HG03354 (cell line): ENCODE measurements at regions not wholly inside any gene's neighbourhood (a gene's known extent, or its start where the extent isn't known, plus 50 kb on each side); places are given as distances from the start of the nearest gene placed in this dataset.

Experiments used
- ATAC-seq: cut with Tn5 transposase; IDR thresholded peaks from one replicate; pipeline ENCODE4 v1.9.1; 2021; ENCODE audit warnings: mild to moderate bottlenecking; ENCODE audit not compliant: unreplicated experiment, poor library complexity, severe bottlenecking

DNA sequence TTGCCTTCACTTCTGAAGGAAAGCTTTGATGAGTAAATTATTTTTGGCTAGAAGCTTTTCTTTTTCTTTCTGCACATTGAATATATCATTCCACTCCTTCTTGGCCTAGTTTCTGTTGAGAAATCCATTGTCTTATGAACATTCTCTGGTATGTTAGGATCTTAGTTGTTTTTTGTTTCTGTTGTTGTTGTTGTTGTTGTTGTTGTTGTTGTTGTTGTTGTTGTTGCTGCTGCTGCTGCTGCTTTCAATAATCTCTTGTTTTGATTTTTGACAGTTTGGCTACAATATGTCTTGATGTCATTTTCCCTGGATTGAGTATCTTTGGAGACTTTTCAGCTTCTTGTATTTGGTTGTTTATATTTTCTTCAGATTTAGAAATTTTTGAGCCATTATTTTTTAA lies 836.5 kb upstream of the MAN1A1 start:
- no peak for ATAC-seq

DNA sequence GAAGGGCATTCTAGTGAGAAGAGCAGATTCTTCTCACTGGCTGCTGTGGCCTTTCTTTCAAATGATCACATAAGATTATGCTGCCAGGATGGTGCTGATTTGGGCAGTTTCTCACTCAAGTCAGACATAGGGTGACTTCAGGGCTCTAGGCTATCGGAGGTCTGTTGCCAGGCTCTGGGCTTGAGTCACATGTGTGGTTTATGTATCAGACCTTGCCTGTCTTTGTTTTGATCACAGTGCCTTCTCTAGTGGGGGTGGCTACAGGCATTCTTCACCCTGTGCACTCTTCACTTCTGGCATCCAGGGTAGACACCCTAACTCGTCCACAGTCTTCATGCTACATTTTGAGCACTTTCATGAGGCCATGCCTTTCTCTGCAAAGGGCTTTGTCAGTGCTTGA lies 823.7 kb upstream of the MAN1A1 start:
- no peak for ATAC-seq

DNA sequence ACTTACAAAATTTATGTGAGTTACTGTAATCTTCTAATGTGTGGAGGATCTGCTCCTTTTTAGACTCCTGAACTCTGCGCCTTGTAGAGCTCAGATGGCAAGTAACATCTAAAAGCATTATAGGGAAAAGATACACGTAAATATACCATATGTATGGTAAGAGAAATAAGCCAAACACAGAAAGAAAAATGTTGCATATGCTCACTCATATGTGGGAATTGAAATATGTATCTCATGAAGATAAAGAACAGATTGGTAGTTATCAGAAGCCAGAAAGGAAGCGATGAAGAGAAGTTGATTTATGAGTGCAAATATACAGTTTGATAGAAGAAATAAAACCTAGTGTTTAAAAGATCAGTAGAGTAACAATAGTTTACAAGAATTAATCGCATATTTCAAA lies 815.0 kb upstream of the MAN1A1 start:
- ATAC-seq, result no peak

DNA sequence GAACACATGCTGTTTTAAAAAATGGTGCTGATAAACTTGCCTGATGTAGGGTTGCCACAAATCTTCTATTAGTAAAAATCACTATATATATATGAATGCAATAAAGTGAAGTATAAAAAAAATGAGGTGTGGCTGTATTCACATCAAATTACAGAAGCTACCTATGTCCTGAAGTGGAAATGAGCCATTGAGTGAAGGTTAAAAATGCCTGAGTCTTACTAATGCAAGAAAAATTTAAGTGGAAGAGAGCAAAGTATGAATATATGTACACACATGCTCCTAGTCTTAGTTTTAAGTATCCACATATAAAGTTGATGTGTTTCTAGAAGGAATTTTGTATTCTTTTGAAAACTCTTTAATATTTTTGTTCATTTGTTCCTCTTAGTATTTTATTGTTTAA lies 808.3 kb upstream of the MAN1A1 start:
- ATAC-seq, result no peak

DNA sequence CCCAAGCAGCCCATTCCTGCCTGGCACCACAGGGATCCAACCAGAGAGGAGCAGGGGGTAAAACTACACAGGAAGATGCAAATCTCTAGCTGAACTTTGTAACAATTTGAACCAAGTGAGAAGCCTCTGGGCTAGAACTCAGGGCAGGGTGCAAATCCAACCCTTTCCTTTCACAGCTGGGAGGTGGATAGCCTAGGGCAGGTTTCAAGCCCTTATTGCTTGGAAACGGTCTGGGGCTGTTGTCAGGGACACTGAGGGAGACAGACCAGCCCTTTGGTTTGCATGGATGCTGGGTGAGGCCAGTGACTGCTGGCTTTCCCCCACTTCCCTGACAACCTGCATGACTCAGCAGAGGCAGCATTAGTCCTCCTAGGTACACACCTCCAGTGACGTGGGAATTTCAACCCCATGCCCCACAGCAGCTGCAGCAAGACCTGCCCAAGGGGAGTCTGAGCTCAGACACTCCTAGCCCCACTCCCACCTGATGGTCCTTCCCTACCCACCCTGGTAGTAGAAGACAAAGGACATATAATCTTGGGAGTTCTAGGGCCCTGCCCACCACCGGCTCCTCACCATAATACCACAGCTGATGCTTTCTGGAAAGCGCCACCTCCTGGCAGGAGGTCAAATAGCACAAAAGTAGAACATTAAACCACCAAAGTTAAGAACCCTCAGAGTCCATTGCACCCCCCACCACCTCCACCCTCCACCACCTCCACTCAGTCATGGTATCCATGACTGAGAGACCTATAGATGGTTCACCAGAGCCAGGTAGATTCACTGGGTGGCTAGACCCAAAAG lies 797.7 kb upstream of the MAN1A1 start:
- no peak for ATAC-seq

DNA sequence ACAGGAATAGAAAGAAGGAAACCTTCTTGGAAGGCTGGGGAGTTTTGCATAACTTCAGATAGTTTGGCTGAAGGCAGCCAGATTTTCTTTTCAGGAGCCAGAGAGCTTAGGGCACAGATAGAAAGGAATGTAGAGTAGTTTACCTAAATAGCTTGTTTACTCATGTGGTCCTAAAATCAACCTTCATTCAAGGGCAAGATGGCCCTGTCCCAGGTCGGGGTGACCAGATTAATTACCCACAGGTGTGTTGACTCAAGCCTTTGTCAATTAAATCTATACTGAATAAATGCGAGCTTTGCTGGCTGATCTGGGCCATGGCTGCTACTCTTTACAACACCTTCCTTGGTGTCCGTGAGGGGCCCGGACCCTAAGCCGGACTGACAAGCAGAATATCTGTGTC lies 792.0 kb upstream of the MAN1A1 start:
- ATAC-seq, result no peak

DNA sequence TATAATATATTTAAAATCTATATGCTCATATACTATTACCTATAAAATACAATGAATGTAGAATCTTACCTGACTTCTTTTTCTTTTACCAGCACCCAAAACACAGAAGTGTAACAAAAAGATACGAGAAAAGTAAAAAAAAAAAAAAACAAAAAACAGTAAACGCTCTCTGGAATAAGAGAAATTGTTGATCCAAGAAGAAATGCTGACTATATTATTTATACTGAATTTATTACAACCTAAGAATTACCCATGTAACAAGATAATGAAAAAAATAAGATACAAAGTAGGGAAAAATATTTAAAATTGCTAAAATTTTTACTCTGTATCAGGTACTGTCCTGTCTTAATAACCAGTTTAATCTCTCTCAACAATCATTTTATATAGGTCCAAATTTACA lies 787.9 kb upstream of the MAN1A1 start:
- ATAC-seq, result no peak

DNA sequence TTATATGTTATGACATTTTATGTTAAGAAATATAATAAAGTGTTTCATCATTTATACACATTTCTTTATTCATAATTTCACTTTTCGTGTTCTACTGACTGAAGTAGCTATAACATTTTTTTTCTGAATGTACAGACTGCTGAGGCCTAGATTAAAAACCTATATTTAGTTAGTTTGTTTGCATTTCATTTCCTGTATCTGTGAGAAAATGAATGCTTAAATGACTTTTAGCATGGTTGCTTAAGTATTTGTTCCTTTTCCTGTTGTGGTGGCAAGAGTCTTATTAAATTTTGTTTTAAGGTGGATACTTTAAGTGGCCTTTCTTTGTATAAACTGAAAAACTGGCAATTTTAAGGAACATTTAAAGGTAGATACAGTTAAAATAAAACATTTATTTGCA lies 779.7 kb upstream of the MAN1A1 start:
- no peak for ATAC-seq

DNA sequence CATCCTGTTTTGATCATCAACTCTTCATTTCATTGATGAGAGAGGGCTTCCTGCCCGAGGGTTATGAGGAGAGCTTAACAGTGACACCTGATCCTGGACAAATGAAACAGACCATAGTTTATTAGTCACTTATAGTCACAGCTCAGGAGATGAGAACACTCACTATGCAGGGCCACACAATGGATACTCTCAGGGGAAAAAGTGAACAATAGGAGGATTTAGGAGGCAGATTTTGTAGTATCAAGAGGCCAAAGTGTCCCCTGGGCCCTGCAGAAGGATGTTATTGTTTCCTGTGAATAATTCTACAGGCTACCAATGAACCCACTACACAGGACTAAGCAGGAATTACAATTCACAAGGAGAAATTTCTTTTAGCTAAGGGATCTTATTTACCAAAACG lies 772.8 kb upstream of the MAN1A1 start:
- ATAC-seq, result no peak

DNA sequence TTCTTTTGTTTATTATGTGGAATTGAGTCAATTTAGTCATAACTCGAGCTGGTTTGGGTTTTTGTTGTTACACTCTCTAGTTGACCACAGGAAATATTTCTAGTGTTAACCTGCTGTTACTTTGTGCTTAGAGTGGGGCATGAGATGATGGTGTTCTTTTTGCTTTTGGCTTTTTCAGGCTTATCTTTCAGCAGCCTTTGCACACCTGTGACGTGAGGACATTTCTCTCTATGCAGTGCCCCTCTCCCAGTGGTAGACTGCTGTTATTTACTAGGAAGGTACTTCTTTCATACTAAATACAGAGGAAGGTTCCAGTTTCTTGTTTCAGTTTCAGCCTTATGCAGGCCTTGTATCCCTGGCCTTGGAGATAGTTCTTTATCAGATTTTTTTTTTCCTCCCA lies 766.8 kb upstream of the MAN1A1 start:
- ATAC-seq, result peak; percentile 66

DNA sequence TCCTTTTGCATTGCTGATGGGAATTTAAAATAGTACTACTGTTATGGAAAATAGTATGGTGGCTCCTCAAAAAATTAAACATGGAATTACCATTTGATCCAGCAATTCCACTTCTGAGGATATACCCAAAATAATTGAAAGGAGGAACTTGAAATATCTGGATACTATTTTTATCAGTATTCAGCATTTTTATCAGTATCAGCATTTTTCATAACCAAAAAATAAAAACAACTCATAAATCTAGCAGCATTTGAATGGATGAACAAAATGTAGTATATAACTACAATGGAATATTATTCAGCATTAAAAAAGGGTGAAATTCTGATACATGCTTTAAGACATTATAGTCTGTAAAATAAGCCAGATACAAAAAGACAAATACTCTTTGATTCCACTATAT lies 763.4 kb upstream of the MAN1A1 start:
- ATAC-seq, result no peak

DNA sequence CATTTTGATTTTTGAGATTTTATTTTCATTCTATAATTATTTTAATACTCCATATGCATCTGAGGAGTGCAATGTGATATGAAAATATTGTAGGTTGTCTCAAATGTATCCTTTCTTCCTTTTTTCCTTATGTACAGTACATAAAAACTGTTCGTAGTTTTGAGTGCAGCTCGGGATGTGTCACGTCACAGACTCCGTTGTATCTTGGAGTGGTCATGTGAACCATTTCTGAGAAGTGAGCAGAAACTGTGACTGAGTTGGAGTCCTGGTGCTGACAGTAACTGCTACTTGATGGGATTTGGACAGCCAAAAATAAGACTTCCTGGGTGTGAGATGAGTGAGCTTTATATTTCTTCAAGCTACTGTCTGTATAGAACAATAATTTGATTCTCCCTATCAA lies 761.4 kb upstream of the MAN1A1 start:
- ATAC-seq, result no peak

DNA sequence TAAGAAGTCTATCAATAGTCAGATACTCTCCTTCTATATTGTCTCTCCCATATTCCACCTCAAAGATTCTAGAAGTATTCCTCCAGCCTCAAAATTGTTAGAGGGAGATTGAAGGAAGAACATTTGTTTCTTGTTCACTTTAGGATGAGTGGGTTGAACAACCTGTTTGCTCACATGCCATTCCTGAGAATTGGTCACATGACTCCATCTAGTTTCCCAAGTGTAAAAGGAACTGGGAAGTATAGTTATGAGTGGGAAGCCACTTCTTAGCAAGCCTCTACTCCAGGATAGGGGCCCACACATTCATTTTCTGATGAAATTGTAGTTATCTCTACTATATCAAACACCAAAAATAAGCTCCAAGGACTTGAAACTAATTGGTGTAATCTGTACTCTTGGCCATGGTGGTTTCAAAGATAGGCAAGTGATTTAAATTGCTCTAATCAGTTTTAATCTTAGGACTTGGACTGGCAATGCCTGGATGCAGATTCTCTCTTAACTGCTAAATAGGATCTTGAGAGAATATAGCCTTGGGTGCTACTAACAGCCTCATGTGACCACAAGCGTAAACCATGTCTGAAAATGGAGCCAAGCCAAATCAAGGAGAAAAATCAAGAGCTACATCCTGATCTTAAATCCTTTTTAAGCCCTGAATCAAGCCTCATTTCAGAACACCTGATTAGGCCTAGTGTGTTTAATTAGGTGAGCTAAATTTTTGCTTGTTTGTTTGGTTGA lies 758.7 kb upstream of the MAN1A1 start:
- no peak for ATAC-seq

DNA sequence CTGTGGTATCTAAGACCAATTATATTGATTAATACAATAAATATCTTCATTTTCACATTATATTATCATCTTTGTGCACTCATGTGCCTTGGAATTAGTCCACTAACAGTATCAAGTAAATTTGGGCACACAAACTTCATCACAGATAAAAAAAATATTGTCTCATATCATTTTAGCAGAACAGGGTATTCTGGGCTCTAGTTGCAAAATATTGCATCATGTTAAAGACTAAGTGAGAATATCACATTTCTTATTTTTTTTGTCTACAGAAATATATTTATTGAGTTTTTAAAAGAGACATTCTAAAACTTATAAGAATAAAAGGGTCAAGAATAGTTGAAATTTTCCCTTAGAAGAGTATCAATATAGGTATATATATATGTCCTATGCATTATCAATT lies 754.1 kb upstream of the MAN1A1 start:
- ATAC-seq, result no peak

DNA sequence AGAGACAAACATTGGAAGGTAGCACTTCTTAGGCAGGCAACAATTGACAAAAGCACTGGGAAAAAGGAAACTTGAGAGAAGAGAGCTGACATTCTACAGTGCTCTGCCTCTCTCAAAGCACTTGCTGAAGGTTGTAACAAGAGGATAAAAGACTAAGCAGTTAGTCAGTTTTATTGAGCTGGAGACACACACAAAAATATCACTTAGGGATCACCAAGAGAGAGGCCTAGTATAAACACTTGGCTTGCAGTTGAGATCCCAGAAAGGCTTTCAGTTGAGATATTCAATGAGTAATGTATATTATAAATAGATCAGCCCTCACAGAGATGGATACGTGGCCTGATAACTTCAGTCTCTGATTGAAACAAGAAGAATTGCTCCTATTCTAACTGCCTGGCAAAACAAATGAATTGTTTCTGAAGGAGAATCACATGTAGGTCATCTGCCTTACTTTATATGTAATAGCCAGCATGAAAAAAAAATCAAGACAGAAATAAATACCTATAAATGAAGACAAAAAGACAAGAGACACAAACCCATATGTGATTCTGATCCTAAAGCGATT lies 747.2 kb upstream of the MAN1A1 start:
- no peak for ATAC-seq

DNA sequence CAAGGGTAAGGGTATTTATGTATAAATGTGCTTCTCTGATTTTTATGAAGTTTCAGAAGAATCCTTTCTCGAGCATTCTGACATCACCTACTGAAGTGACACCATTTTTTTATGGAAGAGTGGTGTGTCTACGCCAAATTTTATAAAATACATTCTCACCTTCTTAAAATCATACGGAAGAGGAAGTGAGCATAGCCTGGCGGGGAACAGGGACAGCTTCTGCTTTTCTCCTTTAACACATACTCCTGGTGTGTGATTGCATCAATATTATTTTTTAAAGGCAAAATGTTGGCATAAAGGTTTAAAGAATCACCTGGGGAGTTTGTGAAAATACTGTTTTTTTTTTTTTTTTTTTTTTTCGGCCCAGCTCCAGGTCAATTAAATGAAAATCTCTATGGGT lies 733.6 kb upstream of the MAN1A1 start:
- no peak for ATAC-seq

DNA sequence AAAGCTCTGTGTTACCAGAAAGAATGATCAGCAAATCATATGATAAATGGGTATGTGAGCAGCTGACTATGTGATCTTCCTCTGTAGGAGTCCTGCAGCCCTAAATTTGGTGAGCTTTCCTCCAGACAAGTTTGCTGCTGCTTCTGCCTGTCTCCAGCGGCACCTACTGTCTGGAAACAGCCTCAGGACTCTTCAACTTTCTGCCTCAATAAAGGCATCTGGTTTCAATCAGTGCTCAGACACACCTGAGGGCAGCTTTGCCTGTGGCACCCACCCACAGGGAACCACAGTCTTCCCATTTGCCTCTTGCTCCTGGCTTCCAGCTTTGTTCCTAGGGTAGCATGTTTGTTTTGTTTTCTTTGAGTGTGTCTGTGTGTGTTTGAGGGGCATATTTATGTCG lies 727.9 kb upstream of the MAN1A1 start:
- ATAC-seq, result no peak

DNA sequence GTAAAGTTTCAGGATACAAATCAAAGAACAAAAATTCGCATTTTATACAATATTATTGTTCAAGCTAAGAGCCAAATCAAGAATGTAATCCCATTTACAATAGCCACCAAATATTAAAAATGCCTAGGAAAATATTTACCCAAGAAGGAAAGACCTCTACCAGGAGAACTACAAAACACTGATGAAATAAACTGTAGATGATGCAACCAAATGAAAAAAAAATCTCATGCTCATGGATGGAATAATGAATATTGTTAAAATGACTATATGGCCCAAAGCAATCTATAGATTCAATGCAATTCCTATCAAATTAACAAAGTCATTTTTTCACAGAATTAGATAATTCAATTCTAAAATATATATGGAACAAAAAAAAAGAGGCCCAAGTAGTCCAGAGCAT lies 708.8 kb upstream of the MAN1A1 start:
- ATAC-seq, result no peak

DNA sequence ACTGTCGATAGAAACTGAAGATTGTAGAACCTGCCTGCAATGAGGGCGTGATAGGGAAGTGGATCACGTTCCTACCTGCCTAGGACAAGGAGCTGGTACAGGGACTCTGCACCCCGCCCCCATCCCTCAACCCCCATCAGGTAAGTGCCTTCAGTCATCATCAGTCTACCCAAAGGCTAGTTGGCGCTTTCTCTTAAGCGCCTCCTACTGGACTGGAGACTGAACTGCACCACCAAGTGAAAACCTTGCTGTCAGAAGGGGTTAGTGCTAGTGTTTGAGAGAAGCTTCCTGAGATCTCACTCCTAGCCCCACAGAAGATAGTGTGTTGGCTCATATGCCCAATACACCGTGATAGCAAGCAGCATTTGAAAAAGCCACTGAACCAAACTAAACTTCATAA lies 706.5 kb upstream of the MAN1A1 start:
- peak; percentile 83 for ATAC-seq

DNA sequence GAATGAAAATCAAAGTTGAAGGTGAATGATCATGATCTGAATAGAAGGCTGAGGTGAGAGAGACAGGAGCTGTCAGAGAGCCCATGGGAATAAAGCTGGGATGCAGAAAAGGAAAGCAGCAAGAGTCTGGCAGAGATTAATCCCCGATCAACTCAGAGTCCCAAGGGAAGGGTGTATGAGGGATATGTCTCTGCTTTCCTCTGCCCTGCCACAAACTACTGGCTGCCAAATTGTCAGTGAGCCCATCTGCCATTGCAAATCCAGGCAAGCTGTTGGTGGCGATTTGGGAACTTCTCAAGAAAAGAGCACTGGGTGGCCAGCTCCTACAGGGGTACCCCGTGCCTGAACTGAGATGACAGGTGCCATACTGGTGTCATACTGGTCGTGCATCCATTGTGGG lies 705.5 kb upstream of the MAN1A1 start:
- ATAC-seq, result no peak

DNA sequence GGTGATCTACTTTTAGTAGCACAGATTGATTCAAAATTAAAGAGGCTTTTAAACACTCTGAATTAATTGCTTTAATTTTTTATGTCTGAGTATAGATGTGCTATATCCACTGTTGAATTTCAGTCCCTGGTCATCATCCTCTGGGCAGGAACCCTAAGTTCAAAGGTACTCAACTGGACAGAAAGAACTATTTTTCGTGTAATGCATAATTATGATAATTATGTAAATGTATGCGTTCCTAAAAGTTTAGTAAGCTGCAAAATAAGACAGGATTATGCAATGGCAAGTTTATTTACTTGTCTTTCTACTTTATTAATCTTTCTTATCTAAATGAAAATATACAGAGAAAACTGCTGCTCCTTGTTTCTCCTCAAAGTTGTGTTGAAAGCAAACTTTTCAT lies 690.1 kb upstream of the MAN1A1 start:
- ATAC-seq, result no peak
